ENCODE measurements at regions not wholly inside any gene's neighbourhood (a gene's known extent, or its start where the extent isn't known, plus 50 kb on each side); places are given as distances from the start of the nearest gene placed in this dataset.

DNA sequence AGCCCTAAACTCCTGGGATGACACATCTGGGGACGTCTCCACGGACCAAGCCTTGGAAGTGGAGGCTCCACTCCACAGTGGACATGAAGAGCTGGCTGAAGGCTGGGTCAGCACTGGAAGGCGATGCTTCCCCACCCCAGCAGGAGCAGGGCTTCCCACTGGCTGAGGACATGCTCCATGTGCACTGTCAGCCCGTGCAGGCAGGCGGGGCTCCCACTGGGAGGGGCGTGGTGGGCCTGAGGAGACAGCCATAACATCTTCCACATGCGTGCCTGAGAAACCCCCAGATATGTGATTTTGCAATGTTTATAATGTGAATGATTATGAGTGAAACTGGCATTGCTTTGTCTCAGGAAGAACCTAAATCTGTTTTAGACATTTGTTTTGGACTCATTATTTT, 231.3 kb downstream of the KLF13 start:
- no peak for DNase-seq

DNA sequence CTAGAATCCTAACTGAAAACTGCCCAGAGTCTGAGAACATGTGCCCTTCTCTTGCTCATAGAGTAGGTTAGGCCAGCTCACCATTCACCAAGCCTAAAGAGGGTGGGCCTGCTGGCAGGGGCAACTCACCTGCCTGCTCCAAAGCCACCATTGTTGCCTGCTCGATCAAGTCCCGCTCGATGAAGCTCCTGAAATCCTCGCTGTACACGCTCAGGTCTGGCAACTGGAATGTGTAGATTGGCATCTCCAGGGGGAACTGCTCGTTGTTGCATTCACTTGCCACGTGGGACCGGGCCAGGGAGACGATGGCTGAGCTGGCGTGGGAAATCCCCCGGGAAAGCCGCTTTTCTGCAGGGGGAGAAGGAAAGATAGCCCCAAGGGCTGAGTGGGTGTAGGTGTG, 232.2 kb downstream of the KLF13 start:
- no peak for DNase-seq

DNA sequence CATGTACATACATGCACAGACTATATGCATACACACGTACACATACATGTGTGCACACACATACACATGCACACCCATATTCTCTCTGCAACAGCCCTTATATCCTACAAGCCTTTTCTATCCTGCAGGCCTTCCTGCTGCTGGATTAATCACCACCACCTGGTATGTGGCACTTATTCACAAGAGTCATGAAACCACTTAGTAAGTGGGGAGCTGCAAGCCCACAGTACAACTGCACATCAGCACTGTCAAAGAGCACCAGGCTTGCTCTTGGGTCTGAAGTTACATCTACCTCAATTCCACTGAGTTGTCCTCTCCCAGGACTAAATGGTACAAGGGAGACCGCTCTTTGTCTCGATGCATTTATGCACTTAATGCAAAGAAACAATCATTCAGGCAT, 233.2 kb downstream of the KLF13 start:
- DNase-seq, result no peak

DNA sequence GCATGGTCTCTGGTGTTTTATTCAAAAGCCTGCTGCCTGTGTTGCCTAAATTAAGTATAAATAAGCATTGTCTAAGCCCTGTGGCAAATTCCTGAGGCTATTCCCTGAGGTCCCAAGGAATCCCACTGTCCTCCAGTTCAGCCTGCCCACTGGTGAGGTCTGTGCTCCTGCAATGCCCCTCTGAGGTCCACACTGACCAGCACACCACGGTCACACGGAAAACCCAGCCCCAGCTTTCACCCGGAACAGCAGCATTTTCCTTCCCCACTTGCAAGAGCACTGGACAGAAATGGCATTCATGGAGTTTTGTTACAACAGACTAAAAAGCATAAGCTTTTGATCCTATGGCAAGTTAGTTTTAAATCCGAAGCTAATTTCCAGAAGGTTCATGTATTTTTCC, 234.0 kb downstream of the KLF13 start:
- DNase-seq, result no peak

DNA sequence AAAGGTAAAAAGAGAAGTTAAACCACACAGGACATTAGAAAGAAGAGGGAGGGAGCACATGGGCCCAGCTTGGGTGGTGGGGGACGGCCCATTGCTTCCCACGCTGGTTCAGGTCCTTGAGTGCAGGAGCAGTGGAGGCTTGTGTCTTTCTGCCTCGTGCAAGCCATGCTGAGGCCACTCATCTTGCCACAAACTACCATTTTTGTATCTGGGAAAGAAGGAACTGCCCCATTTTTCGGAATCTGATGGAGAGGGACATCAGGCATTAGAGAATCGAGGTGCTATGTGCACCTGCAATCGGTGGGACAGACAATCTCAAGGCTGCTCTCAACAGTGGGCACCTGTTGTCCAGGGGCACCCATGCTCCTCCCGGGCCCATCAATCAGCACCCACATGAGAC, 234.5 kb downstream of the KLF13 start:
- DNase-seq, result no peak

DNA sequence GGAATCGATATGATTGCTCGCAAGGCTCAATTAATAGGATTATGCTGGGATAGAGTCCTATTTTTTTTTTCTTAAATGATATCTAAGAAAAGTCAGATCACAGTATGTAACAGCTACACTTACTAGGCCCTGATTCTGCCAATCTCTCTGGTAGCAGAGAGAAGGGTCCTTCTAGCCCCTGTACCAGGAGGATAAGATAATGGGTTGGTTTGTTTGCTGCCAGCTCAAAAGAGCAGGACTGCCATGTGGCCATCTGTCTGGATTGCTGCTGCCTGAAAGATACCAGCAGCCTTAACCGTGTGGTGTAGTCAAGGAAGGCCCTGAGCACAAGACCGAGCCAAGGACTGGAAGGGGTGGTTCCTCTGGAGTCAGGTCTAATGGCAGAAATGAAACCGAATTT, 236.4 kb downstream of the KLF13 start:
- no peak for DNase-seq

DNA sequence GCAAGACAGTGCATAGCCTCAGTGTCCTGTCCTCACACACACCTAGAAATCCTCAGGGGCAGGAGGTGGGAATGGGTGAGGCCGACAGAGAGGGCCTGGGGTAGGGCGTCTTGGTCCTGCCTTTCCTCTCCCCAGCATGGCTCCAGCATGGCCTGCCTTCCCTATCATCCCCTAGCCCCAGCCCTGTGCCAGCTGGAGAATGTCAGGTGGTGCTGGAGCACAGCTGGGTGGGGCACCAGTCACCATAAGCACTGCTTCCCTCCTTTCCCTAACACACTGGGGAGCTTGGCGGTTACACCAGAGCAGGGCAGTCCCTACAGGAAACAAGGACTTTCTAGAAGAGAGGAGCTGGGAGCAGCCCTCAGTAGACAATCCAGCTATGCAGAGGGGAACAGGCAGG, 236.8 kb downstream of the KLF13 start:
- DNase-seq, result no peak

DNA sequence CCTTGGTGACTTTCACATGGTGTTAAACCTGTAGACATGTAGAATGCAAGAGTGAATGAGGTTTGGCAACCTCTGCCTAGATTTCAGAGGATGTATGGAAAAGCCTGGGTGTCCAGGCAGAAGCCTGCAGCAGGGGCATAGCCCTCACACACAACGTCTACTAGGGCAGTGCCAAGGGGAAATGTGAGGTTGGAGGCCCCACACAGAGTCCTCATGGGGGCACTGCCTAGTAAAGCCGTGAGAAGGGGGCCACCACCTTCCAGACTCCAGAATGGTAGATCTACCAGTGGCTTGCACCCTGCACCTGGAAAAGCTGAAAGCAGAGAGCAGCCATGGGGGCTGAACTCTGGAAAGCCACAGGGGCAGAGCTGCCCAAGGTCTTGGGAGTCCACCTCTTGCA, 241.2 kb downstream of the KLF13 start:
- DNase-seq, result no peak

DNA sequence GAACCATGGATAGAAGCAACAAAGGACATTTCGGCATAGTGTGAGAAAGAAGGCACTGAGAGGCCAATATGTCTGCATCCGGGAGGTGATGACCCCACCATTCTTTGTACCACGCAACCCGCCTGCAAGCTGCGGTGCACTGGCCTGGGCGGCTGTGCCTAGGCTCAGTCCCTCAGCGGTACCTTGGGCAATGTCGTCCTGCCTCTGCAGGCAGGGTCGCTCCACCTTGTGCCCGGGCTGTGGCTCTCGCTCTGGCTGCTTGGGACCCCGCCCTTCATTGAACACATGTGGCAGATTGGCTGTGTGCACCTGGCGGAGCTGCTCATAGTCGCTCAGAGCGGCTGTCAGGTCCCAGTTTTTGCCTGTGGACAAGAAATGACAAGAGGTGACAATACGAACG, 243.2 kb downstream of the KLF13 start:
- no peak for DNase-seq

DNA sequence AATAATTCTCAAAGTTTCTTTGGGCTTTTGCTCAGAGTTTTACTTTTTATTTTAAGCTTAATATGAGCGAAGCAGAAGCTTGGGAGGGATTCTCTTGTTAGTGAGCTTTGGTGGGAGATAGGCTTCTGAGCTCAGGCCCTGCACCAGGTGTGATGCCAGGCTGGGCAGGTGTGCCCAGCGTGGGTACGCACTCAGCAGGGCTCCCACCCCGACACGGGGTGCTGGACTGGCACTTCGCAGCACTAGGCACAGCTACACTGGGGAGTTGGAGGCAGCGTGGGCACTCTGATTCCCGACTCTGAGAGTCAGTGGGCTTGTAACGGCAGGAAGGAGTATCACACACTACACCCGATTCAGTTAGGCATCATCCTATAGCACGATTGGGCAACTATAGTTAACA, 244.0 kb downstream of the KLF13 start:
- no peak for DNase-seq

DNA sequence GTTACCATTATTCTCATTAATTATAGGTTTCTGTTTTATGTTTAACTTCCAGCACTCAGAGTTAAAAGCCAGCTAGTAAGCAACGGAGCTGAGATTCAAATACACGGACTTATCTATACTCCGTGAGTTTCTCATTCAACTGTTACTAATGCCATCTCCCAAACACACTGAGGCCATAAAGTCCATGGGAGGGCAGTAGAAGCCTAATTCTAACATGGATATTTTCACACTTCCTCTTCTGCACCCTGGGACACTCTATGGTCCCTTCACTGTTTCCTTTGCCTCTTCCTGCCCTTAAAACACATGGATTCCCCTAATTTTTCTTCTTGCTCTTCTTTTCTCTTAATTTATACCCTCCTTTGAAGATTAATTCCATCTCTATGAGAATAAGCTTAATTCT, 245.0 kb downstream of the KLF13 start:
- DNase-seq, result no peak

DNA sequence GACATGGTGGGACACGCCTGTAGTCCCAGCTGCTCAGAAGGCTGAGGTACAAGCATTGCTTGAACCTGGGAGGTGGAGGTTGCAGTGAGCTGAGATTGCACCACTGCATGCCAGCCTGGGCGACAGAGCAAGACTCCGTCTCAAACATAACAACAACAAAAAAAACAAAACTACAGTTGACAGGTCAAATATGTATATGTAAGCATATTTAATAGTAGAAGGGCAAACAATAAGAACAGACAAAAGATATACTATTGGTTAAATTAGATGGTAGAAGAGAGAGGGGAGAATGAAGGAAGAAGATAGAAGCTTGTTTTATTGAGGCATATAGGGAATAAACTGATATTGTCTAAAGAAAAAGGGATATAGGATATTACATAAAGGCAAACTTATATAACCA, 247.1 kb downstream of the KLF13 start:
- no peak for DNase-seq

DNA sequence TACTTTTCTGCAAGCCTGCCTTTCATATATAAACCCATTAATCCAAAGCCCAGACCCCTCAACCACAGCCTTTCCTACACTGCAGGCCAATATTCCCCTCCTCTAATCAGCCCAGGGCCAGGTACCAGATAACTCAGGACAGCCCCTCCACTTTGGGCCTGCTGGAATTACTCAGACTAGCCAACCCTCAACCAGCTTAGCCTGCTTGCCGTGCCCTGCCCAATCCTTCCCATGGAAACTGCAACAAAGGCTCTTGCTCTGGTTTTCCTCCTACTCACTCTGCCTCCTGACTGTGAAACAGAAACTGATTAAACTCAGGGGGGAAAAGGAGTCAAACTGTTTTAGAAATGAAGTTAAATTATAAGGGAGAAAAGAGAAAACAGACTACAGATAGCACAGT, 248.1 kb downstream of the KLF13 start:
- DNase-seq, result no peak

DNA sequence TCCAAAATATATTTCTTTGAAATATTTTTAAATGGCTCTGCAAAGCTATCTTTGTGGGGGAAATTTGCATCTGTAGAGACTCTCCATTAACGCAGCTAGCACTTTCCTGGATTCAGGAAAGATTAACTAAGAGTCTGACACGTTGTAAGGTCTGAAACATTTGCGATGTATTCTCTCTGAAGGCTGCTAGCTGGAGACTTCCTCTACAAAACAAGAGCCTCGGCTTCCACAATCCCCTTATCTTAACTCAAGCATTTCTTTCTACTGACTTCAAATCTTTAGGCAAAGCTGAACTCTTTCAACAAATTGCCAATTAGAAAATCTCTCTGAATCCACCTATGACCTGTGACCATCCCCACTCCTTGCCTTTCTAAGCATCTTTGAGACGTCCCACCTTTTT, 250.5 kb downstream of the KLF13 start:
- no peak for DNase-seq

DNA sequence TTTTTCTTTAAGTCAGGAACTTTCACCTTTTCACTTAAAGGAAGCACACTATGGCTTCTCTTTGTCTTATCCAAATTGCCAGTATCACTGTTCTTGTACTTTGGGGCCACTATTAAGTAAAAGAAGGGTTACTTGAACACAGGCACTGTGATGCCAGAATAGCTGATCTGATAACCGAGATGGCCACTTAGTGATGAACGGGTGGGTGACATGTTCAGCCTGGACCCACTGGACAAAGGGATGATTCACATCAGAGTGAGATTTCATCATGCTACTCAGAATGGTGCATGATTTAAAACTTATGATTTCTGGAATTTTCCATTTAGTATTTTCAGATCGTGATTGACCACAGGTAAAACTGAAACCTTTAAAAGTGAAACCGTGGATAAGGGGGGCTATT, 252.6 kb downstream of the KLF13 start:
- no peak for DNase-seq

DNA sequence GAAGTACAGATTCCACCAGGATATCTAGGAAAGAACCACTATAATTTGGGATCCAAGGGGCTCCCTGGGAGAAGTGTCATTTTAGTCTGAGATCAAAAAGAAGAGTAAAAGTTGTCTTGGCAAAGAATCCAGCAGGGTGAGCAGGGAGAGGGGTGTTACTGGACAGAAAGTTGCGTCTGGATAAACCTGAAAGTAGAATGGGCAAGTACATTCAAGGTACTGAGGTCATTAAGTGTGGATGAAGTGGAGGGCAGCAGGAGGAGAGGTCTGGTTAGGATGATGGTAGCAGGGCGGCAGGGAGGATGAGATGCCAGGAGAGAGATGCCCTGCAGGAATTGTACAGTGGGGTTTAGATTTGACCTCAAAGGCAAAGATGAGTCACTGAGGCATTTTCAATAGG, 253.3 kb downstream of the KLF13 start:
- no peak for DNase-seq

DNA sequence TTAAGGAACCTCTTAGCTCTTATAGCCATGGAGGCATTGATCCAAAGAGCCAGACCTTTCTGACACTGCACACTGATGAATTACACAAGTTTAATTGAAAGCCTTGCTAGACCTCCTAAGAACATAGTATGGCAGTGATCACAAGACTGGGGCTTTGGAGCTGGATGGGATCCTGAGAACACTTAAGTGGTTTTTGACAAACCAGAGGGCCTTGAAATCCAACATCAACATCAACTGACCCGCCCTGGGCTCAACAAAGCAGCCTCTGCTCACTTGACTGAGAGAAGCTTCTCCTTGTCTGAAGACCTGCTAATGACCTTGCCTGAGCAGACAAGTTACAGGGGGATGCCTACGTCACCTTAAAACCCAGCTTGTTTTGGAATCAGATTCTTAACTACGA, 257.6 kb downstream of the KLF13 start:
- DNase-seq, result no peak

DNA sequence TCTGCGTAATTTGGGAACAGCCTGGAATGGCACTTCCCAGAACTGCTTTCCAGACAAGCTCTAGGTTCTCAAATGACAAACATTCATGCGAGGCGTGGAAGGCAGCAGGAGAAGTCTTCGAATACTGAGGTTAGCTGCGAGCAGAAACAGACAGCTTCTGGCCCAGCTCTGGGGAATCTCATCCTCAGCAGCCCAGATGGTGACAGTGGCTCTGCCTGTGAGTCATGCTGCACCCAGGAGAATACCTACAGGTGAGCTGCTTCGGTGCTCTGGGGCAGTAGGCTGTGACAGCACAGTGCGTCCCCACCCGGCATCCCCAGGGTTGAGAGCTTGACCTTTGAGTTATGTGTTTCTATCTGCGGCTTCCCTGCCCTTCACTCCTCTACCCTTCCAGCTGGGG, 258.6 kb downstream of the KLF13 start:
- DNase-seq, result no peak

DNA sequence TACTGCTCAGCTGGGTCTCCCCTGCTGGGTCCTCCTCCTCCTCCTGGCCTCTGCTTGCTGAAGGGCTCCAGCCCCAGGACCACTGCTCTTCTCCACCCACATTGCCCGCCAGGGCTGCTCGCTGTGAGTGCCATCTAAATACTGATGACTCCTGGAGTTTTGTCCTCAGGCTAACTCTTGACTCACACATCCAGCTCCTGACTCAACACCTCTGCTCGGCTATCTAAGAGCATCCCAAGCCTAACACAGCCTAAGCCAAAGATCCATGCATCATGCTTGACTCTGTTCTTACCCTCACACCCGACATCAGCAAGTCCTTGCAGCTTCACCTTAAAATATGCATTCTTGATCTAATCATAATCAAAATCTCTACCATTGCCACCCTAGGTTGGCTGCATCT, 260.2 kb downstream of the KLF13 start:
- DNase-seq, result no peak

DNA sequence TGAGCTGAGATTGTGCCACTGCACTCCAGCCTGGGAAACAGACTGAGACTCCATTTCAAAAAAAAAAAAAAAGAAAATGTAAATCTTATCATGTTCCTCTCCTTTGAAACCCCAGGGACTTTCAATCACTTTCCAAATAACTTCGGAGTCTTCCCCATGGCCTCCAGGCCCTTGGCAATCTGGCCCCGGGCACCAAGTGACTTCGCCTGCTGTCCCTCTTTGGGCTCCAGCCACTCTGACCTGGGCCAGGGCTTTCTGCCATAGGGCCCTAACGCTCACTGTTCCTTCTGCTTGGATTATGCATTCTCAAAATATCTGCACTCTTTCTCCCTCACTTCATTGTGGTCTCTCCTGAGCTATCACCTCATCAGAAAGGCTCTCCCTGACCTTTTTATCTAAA, 260.9 kb downstream of the KLF13 start:
- no peak for DNase-seq

DNA sequence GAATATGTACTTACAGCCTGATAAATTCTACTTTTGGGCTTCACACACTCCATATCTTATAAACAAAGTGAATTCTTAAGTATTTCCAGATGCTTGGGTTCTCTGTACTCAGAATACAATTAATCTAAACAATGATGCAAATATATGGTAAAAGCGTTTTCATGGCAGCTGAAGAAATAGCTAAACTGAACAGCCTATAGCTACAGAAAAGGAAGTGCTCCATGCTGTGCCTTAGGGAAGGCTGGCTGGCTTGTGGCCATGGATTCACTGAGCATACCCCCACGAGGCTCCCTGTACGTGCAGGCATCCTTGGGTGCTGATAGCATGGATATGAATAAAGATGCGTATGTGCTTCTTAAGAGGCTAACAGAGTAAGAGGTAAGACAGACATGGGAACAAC, 264.0 kb downstream of the KLF13 start:
- no peak for DNase-seq

DNA sequence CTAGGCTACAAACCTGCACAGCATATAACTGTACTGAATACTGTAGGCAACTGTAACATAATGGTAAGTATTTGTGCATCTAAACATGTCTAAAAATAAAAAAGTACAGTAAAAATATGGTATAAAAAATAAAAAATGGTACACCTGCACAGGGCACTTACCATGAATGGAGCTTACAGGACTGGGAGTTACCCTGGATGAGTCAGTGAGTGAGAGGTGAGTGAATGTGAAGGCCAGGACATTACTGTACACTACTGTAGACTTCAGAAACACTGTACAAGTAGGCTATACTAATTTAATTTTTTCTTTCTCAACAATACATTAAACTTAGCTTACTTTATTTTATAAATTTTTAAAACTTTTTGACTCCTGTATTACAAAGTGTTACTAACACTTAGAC, 265.3 kb downstream of the KLF13 start:
- DNase-seq, result no peak

DNA sequence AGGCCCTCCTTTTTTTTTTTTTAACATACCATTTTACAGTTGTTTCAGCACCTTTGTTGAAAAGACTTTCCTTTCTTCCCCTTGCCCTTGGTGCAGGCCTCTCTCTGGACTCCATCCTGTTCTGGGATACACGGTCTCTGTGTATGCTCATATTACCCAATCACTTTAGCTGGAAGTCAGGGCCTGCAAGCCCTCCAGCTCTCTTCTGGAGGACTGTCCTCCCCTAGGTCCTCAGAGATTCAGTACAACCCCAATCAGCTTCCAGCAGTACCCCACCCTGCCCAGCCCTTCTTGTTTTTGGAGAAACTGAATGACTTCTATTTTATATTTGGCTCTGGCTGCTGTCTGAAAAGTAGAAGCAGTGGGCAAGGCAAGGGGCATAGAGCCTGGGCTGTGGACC, 270.8 kb downstream of the KLF13 start:
- DNase-seq, result no peak

DNA sequence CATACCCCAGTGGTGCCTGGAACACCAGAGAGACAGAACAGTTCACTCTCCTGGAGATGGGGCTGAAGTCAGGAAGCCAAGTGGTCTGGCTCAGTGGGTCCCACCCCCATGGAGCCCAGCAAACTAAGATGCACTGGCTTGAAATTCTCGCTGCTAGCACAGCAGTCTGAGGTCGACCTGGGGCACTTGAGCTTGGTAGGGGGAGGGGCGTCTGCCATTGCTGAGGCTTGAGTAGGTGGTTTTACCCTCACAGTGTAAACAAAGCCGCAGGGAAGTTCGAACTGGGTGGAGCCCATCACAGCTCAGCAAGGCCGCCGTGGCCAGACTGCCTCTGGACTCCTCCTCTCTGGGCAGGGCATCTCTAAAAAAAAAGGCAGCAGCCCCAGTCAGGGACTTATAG, 272.0 kb downstream of the KLF13 start:
- no peak for DNase-seq

DNA sequence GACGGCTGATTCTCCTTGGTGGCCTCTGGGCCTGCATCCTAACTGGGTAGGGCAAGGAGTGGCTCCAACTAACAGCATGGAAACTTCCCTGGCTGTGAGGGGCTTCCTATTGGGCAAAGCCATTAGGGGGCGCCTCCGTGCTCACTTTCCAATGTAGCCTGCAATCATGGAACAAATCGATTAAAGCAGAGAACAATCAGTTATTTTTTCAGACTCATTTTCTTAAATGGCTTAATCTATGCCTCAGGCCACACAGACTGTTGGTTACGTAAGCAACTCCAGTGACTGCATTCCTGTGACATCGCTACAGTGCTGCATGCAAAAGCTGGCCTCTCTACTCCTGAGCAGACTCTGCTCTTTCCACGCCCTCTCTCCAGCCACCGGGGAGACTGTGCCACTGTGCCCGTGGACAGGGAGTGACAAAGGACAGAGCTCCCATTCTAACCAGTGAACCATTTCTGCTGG, 278.9 kb downstream of the KLF13 start:
- DNase-seq, result no peak

DNA sequence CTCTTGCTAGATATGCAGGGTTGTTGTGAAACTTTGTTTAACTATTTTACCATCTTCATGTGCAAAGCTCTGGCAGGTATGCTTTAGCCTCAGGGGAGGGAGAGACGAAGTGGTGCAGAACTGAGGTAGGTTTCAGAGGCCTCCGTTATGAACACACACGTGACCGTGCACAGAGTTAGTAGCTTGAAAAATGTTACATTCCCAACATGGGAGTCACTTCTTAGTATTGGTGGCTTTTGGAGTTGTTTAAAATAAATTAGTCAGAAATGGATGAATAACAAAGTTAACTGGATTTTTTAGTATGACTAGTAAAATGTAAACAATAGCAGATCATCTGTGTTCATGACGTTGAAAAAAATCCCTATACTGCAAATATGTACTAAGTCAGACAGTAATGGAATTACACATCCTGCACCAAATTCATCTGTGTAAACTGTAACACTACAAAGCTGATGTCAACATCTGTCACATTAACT, 279.6 kb downstream of the KLF13 start:
- no peak for DNase-seq

Data from CD4-positive, alpha-beta T cell treated with Interleukin-12 subunit alpha and Interleukin-12 subunit beta, for 1 hour (primary cell).